ENCODE measurements at regions not wholly inside any gene's neighbourhood (a gene's known extent, or its start where the extent isn't known, plus 50 kb on each side); places are given as distances from the start of the nearest gene placed in this dataset.
A peak's percentile ranks its signal among the peaks of the same experiment; 100 is the strongest.

GRCh38 chr2:146532509-146533147 is 1312.2 kb upstream of the ACVR2A start:
- DNase-seq, result peak in 1 of 2 experiments; percentile 3

DNA sequence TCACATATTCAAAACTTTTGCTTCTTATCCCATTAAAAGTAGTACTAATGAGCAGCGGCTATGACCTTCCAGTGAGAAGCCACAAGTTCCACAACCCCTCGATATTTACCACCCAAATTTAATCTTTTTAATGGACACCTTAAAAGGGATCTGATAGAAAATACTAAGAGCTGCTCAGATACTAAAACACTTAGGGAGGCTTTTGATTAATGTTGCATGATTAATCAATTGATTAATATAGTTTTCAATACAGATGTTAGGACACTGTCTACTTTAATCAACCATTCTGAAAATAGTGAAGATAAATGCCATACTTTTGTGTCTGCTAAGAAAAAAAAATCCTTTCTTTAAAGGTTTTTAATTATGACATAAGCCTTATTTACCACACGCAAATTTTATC is 1312.8 kb upstream of the ACVR2A start:
- peak in 1 of 2 experiments; percentile 11 for DNase-seq

GRCh38 chr2:146530886-146531285 is 1313.9 kb upstream of the ACVR2A start:
- no peak for DNase-seq

GRCh38 chr2:146527166-146527565 is 1317.7 kb upstream of the ACVR2A start:
- no peak for DNase-seq

DNA sequence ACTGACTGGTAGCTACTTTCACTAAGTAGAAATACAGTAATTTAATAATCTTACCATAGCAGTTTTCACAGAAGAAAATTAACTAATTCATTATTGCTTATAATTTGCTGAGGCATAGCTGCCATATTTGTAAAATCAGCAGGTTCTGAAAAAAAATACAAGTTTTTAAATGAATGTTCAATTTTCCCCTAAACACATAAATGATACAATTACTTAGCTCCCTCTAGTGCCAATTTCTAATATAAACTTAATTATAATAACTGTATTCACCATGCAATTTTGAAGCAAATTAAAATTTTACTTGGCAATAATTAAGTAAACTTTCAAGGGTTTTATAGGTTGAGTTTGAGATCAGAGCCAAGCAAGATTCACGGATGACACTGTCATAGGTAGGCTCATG is 1321.6 kb upstream of the ACVR2A start:
- peak in 1 of 2 experiments; percentile 22 for DNase-seq

- no peak for DNase-seq
Observed at GRCh38 chr2:146506851-146507250, 1338.0 kb upstream of the ACVR2A start.

- DNase-seq, result no peak
Observed at GRCh38 chr2:146503366-146503765, 1341.5 kb upstream of the ACVR2A start.

DNA sequence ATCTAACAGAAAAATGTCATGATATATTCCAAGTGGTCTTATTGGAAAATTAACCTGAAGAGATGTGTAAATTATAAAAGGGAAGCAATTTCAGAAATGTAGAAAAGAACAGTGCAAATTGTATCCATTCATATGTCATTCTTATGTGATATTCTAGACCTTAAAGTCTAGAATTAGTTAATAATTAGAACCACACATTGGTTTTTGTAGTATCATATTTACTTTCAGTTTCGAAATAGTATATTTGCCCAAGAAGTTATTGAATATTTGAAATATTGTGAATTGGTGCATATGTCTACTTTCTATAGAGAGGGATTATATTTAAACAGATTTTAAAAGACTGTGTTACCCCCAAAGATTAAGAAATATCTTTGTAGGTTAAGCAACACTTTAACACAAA is 1348.6 kb upstream of the ACVR2A start:
- DNase-seq, result no peak

DNA sequence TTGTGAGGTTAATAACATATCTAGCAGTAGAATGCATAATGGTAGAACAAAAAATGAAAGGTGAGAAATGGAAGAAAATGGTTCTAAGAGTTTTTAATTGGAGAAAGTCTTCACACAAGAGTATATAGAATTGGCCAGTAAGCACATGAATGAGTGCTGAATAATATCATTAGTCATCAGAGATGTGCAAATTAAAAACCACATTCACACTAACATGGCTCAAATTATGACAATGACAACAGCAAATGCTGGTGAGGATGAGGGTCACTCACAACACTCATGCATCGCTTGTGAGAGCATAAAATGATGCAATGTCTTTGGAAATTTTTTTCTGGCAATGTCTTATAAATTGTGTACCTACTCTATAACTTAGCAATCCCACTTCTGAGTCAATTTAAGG is 1355.4 kb upstream of the ACVR2A start:
- no peak for DNase-seq

GRCh38 chr2:146481629-146482028 is 1363.2 kb upstream of the ACVR2A start:
- DNase-seq, result no peak

GRCh38 chr2:146477383-146477782 is 1367.4 kb upstream of the ACVR2A start:
- DNase-seq, result no peak

GRCh38 chr2:146468578-146468977 is 1376.3 kb upstream of the ACVR2A start:
- DNase-seq, result no peak

DNA sequence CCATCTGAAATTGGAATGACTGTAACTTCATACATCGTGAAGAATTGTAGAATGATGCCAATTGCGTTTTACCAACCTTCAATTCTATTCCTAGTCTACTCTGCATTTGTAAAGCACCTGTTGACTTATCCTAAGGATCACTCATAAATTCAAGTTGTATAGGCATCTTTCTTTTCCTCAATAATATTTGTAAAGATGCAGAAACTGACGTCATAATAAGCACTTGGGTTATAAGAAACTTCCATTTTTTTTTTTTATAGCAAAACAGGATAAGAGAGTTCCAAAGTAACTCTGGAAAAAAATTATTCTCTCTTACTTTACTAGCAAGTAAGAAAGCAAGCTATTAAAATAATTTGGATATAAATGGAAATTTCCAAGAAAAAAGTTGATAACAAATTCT is 1377.4 kb upstream of the ACVR2A start:
- no peak for DNase-seq

GRCh38 chr2:146465460-146465859 is 1379.4 kb upstream of the ACVR2A start:
- no peak for DNase-seq

GRCh38 chr2:146461068-146461467 is 1383.8 kb upstream of the ACVR2A start:
- DNase-seq, result no peak

DNA sequence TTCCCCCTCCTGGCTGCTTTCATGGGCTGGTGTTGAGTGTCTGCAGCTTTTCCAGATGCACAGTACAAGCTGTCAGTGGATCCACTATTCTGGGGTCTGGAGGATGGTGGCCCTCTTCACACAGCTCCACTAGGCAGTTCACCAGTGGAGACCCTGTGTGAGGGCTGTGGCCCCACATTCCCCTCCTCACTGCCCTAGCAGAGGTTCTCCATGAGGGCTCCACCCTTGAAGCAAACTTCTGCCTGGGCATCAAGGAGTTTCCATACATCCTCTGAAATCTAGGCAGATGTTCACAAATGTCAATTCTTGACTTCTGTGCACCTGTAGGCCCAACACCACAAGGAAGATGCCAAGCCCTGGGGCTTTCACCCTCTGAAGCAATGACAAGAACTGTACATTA is 1386.2 kb upstream of the ACVR2A start:
- DNase-seq, result no peak

GRCh38 chr2:146457221-146457620 is 1387.6 kb upstream of the ACVR2A start:
- DNase-seq, result no peak

- no peak for DNase-seq
Observed at GRCh38 chr2:146455325-146455724, 1389.5 kb upstream of the ACVR2A start.

DNA sequence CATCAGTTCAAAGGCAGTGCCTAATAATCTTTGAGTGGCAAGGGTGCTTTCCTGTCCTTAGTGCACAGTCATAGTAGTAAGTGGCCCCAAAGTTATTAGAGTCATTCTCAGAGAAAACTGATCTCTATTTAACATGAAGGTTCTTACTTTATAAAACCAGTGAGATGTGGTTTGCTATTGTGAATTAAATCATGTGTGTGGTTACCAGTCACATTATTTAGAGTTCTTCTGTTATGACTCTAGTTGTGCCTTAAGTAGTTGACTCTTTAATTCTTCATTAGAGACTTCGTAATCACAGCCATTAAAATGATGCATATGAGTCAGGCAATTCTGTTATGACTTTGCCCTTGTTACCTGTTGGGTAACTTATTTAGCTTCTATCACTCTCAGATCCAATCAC is 1392.9 kb upstream of the ACVR2A start:
- DNase-seq, result no peak

DNA sequence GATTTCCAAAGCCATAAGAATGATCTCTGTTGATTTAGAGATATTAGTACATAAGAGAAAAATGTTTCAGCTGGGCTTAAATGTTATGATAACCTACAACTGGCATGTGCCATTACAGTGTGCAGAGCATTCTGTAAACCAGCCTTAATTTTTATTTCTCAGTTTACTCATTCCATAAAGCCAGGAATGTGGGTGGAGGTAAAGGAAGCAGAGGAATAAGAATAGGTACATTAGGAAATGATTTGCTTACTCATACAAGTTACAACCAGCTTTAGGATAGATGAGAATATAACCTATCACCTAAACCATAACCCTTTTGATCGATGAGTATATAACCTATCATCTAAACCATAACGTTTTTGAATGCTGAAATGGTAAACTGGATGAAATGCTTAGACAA is 1394.7 kb upstream of the ACVR2A start:
- DNase-seq, result no peak

DNA sequence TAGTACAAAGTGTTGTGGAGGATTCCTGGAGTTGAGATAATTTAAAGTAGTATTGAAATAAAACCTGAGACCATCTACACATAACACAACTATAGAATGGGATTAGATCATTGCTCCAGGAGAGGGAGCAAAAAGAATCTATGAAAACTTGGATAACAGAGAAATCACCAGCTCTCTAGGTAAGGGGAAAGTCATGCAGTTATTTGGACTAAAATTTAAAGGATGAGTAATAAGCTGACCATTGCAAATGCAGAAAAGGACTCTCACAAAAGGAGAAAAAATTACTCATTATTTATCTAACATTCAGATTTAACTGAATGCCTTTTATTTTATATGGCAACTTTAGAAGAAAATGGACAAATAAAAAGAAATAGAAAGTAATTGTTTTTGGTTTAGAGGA is 1399.8 kb upstream of the ACVR2A start:
- DNase-seq, result no peak

DNA sequence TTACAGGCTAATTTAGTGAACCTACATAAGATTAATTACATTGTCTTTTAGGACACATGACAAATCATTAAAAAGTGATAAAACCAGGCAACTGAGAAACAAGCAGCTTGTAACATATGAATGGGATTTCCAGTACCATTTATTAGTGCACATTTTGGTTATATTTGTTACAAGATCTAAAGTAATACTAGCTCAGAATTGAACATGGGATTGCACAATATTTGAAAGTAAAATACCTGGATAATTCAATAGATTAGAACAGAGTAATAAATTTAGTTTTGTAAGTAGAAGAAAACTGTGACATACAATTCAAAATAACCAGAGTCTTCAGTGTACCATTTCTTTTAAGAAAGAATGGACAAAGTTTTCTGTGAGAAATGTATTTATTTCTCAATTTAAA is 1400.7 kb upstream of the ACVR2A start:
- no peak for DNase-seq

GRCh38 chr2:146438246-146438645 is 1406.6 kb upstream of the ACVR2A start:
- DNase-seq, result no peak

- no peak for DNase-seq
Observed at GRCh38 chr2:146437712-146438111, 1407.1 kb upstream of the ACVR2A start.

DNA sequence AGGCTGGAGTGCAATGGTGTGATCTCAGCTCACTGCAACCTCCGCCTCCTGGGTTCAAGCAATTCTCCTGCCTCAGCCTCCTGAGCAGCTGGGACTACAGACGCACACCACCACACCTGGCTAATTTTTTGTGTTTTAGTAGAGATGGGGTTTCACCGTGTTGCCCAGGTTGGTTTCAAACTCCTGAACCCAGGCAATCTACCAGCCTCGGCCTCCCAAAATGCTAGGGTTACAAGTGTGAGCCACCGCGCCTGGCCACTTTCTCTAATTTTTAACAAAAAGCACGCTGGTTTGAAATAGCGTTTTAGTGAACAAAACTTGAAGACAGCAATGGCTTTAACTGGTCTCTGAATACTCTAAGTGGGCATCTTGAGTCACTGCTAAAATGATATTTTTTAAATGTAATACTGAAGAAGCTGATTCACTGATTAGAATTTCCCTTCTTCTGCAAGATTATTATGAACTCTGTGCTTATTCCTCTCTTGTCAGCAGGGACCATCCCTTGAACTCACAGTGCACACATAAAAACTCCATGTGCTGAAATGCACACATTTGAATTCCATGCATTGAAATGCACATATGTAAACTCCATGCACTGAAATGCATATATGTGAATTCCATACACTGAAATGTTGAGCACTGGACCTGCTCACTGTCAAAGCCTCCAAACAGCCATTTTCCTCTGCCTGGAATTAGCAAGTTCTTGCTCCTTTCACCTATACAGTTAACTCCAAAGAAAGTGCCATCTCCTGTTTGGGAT is 1411.5 kb upstream of the ACVR2A start:
- DNase-seq, result no peak
